Neural cell (in vitro differentiated cells): ENCODE measurements at regions not wholly inside any gene's neighbourhood (a gene's known extent, or its start where the extent isn't known, plus 50 kb on each side); places are given as distances from the start of the nearest gene placed in this dataset.

ENCODE experiments used
- CTCF ChIP-seq: fragments of 450-650 bp; IDR thresholded peaks from 2 replicates; pipeline ENCODE4 v1.5.1; 2014; ENCODE audit warnings: antibody characterized with exemption, mild to moderate bottlenecking, moderate library complexity; ENCODE audit not compliant: poor library complexity, severe bottlenecking
- EP300 ChIP-seq: fragments of 450-650 bp; conservative IDR thresholded peaks from 2 replicates; pipeline ENCODE4 v1.6.1; 2014; ENCODE audit warnings: antibody characterized with exemption, mild to moderate bottlenecking, moderate library complexity; ENCODE audit not compliant: poor library complexity, severe bottlenecking
- EZH2 ChIP-seq: fragments of 200-600, 300-800 bp; shearing (Covaris generic), sonication (generic); IDR thresholded peaks from 2 replicates; pipeline ENCODE4 v1.6.1; 2014; ENCODE audit warnings: antibody characterized with exemption, low read length, borderline replicate concordance, mild to moderate bottlenecking; ENCODE audit not compliant: insufficient read depth, poor library complexity, severe bottlenecking
- MXI1 ChIP-seq: fragments of 450-650 bp; conservative IDR thresholded peaks from 2 replicates; pipeline ENCODE4 v1.6.1; 2014; ENCODE audit warnings: antibody characterized with exemption, mild to moderate bottlenecking; ENCODE audit not compliant: poor library complexity, severe bottlenecking
- POLR2AphosphoS5 ChIP-seq: IDR thresholded peaks from 2 replicates; pipeline ENCODE4 v1.6.1; 2012
- RAD21 ChIP-seq: fragments of 450-650 bp; conservative IDR thresholded peaks from 2 replicates; pipeline ENCODE4 v1.6.1; 2014; ENCODE audit warnings: antibody characterized with exemption, mild to moderate bottlenecking, moderate library complexity
- SMC3 ChIP-seq: fragments of 450-650 bp; conservative IDR thresholded peaks from 2 replicates; pipeline ENCODE4 v1.6.1; 2014; ENCODE audit warnings: antibody characterized with exemption, mild to moderate bottlenecking, moderate library complexity; ENCODE audit not compliant: poor library complexity
- TAF1 ChIP-seq: IDR thresholded peaks from 2 replicates; pipeline ENCODE4 v1.6.1; 2012; ENCODE audit warnings: low read depth
- TF ChIP-seq, protein P1 (sequence below): IDR thresholded peaks from 2 replicates; pipeline ENCODE4 v1.6.1; 2012; ENCODE audit warnings: borderline replicate concordance

DNA sequence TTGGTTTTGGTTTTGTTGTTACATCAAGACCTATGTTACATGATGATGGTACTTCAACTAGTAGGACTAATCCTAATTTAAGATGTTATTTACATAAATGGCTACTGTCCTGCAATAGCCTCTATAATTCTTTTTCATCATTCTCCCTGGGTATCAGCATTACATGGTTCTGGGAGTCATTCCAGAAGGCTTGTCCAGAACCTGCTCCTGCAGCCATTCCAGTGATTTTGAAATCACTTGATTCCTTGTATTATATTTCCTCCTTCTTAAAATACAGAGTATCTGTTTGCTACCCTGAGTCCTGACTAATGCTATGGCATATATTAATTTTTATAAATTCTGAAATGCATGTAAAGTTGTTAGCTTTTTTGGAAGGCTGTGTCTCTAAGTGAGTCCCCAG lies 400.5 kb upstream of the MEIS1 start:
- TF ChIP-seq CTCF (no peak), EZH2 (no peak), MXI1 (no peak), EP300 (no peak), SMC3 (no peak), RAD21 (no peak), POLR2AphosphoS5 (no peak), TAF1 (no peak)
- TF ChIP-seq, protein P1, sequence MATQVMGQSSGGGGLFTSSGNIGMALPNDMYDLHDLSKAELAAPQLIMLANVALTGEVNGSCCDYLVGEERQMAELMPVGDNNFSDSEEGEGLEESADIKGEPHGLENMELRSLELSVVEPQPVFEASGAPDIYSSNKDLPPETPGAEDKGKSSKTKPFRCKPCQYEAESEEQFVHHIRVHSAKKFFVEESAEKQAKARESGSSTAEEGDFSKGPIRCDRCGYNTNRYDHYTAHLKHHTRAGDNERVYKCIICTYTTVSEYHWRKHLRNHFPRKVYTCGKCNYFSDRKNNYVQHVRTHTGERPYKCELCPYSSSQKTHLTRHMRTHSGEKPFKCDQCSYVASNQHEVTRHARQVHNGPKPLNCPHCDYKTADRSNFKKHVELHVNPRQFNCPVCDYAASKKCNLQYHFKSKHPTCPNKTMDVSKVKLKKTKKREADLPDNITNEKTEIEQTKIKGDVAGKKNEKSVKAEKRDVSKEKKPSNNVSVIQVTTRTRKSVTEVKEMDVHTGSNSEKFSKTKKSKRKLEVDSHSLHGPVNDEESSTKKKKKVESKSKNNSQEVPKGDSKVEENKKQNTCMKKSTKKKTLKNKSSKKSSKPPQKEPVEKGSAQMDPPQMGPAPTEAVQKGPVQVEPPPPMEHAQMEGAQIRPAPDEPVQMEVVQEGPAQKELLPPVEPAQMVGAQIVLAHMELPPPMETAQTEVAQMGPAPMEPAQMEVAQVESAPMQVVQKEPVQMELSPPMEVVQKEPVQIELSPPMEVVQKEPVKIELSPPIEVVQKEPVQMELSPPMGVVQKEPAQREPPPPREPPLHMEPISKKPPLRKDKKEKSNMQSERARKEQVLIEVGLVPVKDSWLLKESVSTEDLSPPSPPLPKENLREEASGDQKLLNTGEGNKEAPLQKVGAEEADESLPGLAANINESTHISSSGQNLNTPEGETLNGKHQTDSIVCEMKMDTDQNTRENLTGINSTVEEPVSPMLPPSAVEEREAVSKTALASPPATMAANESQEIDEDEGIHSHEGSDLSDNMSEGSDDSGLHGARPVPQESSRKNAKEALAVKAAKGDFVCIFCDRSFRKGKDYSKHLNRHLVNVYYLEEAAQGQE: no peak
